ENCODE measurements at regions not wholly inside any gene's neighbourhood (a gene's known extent, or its start where the extent isn't known, plus 50 kb on each side); places are given as distances from the start of the nearest gene placed in this dataset.
"Not testable (repeated sequence)": the region's sequence is repeated elsewhere in the genome, so short reads cannot be mapped to it uniquely, and the experiment has no call there.

DNA sequence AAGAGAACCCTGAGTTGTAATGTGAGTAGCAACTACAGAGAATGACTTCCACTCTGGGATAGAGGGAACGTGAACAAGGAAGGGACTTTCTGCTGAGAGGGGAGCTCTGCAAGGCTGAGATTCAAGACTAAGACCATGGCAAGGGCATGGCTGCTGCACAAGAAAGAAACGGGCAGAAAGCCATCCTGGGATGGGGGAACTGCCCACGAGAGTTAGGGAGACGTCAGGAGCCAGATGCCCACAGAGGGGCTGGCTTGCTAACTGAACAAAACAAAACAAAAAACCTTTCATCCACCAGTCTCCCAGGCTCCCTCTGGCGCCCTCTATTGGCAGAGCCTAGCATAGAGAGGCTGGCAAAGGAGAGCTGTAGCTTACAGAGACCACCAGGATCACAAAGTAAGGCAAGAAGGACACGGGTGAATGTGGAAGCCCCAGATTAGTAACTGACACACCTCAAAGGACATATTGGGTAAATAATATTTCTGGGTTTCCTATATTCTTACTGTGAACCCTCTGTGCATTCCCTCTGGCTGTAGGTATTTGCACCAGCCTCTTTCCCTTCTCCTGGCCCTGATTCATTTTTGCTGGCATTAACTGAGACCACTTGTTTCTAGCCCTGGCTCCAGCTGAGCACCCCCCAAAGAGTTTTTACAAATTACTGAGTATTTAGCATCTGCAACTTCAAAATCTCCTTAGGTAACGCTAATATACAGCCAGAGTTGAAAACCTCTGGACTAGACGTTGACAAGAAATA, 338.3 kb downstream of the EMP1 start:
- Histone ChIP-seq H3K9me3 (ENCODE audit: control insufficient read depth in 4 of 4, insufficient read depth in 3 of 4, low read length in 3 of 4) (peaks cover 0 to 2% (median 0%) of the 10 kb centered on the region in 4 donors), H3K27ac (ENCODE audit: low read depth in 1 of 2, low read length in 1 of 2) (no peak overlapping the region), H3K9ac (ENCODE audit: insufficient read depth in 1 of 2, low read length in 2 of 2) (no peak overlapping the region), H3K4me1 (ENCODE audit: control insufficient read depth in 5 of 5, insufficient read depth in 5 of 5, low read length in 5 of 5) (peaks cover 0 to 3% (median 0%) of the 10 kb centered on the region in 5 donors), H3K27me3 (ENCODE audit: control insufficient read depth in 3 of 3, insufficient read depth in 3 of 3, low read length in 2 of 3) (no peaks in the 10 kb centered on the region), H3K36me3 (ENCODE audit: control insufficient read depth in 4 of 4, insufficient read depth in 4 of 4, low read length in 4 of 4) (no peaks in the 10 kb centered on the region), H3K4me3 (no peak overlapping the region)
- TF ChIP-seq, protein P1, sequence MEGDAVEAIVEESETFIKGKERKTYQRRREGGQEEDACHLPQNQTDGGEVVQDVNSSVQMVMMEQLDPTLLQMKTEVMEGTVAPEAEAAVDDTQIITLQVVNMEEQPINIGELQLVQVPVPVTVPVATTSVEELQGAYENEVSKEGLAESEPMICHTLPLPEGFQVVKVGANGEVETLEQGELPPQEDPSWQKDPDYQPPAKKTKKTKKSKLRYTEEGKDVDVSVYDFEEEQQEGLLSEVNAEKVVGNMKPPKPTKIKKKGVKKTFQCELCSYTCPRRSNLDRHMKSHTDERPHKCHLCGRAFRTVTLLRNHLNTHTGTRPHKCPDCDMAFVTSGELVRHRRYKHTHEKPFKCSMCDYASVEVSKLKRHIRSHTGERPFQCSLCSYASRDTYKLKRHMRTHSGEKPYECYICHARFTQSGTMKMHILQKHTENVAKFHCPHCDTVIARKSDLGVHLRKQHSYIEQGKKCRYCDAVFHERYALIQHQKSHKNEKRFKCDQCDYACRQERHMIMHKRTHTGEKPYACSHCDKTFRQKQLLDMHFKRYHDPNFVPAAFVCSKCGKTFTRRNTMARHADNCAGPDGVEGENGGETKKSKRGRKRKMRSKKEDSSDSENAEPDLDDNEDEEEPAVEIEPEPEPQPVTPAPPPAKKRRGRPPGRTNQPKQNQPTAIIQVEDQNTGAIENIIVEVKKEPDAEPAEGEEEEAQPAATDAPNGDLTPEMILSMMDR (IDR thresholded peaks at IDR 0.05; ENCODE audit: control extremely low read depth, extremely low read depth), result peak; percentile 38
- peak; percentile 82 to 86 (median 84) for DNase-seq
- ATAC-seq (ENCODE audit: insufficient read depth, low FRiP score), result no peak
- WGBS, 2 donors, result 42 to 51% methylated on average over 8 of the region's 8 CpGs

DNA sequence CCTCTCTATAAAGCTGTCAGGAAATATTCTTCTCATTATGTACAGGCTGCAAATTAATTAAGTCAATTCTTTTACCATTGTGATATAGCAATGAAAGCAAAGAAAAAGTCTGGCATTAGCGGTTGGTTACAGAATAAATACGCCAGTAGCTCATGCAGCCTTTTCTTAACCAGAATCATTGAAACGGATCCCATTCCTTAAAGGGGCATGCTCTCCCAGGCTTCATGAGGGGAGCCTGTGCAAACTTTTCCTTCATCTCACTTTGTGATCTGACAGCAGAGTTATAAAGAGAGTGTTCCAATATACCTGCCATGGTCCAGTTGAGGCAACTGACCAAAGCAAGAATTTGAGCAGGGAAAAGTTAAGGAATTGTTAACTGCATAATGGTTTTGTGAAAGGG, 337.7 kb downstream of the EMP1 start:
- Histone ChIP-seq H3K4me1 (ENCODE audit: control insufficient read depth in 5 of 5, insufficient read depth in 5 of 5, low read length in 5 of 5) (peaks cover 0 to 3% (median 0%) of the 10 kb centered on the region in 5 donors), H3K27me3 (ENCODE audit: control insufficient read depth in 3 of 3, insufficient read depth in 3 of 3, low read length in 2 of 3) (no peaks in the 10 kb centered on the region), H3K9ac (ENCODE audit: insufficient read depth in 1 of 2, low read length in 2 of 2) (no peak overlapping the region), H3K4me3 (no peak overlapping the region), H3K27ac (ENCODE audit: low read depth in 1 of 2, low read length in 1 of 2) (no peak overlapping the region), H3K36me3 (ENCODE audit: control insufficient read depth in 4 of 4, insufficient read depth in 4 of 4, low read length in 4 of 4) (no peaks in the 10 kb centered on the region), H3K9me3 (ENCODE audit: control insufficient read depth in 4 of 4, insufficient read depth in 3 of 4, low read length in 3 of 4) (peaks cover 0 to 2% (median 0%) of the 10 kb centered on the region in 4 donors)
- 76 to 90% methylated on average over 3 of the region's 3 CpGs for WGBS, 2 donors
- peak in 1 of 3 donors; percentile 14 for DNase-seq
- no peak for ATAC-seq (ENCODE audit: insufficient read depth, low FRiP score)
- TF ChIP-seq, protein P1 (IDR thresholded peaks at IDR 0.05; ENCODE audit: control extremely low read depth, extremely low read depth), result no peak

DNA sequence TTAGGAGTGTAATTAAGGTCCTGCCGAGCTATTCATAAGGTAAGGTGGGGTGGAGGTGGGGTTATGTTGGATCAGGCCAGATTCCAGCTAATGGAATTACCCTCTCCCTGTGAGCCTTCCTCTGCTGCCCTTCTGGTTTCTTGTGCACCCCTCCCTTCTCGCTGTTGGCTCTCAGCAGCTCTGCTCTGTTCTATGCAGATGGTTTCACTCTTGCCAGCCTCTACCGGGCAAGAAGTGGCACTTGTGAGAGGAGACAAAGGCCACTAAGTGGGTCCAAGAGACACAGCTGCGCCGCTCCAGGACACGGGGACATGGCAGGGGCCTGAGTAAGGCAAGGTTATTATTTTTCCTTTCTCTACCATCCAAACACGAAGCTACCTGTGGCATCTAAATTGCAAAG, 334.4 kb downstream of the EMP1 start:
- TF ChIP-seq, protein P1 (IDR thresholded peaks at IDR 0.05; ENCODE audit: control extremely low read depth, extremely low read depth), result no peak
- Histone ChIP-seq H3K4me1 (ENCODE audit: control insufficient read depth in 5 of 5, insufficient read depth in 5 of 5, low read length in 5 of 5) (peaks cover 0 to 3% (median 0%) of the 10 kb centered on the region in 5 donors), H3K36me3 (ENCODE audit: control insufficient read depth in 4 of 4, insufficient read depth in 4 of 4, low read length in 4 of 4) (no peaks in the 10 kb centered on the region), H3K4me3 (no peak overlapping the region), H3K9ac (ENCODE audit: insufficient read depth in 1 of 2, low read length in 2 of 2) (no peak overlapping the region), H3K27ac (ENCODE audit: low read depth in 1 of 2, low read length in 1 of 2) (no peak overlapping the region), H3K9me3 (ENCODE audit: control insufficient read depth in 4 of 4, insufficient read depth in 3 of 4, low read length in 3 of 4) (no peaks in the 10 kb centered on the region), H3K27me3 (ENCODE audit: control insufficient read depth in 3 of 3, insufficient read depth in 3 of 3, low read length in 2 of 3) (no peaks in the 10 kb centered on the region)
- WGBS, 2 donors, result 71 to 76% methylated on average over 7 of the region's 7 CpGs
- no peak for ATAC-seq (ENCODE audit: insufficient read depth, low FRiP score)
- peak in 1 of 3 donors; percentile 9 for DNase-seq

DNA sequence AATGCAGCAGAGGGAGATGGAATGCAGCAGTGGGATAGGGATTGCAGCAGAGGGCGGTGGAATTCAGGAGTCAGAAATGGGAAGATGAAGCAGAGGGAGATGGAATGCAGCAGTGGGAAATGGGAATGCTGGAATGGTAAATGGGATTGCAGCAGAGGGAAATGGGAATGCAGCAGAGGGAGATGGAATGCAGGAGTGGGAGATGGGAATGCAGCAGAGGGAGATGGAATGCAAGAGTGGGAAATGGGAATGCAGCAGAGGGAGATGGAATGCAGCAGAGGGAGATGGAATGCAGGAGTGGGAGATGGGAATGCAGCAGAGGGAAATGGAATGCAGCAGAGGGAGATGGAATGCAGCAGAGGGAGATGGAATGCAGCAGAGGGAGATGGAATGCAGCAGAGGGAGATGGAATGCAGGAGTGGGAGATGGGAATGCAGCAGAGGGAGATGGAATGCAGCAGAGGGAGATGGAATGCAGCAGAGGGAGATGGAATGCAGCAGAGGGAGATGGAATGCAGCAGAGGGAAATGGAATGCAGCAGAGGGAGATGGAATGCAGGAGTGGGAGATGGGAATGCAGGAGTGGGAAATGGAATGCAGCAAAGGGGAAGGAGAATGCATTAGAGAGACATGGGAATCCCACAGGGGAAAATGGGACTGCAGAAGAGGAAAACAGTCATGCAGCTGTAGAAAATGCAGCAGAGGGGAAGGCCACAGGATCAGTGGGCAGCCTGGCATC, 329.8 kb downstream of the EMP1 start:
- H3K9me3 ChIP-seq (ENCODE audit: control insufficient read depth in 4 of 4, insufficient read depth in 3 of 4, low read length in 3 of 4); H3K9ac ChIP-seq (ENCODE audit: insufficient read depth in 1 of 2, low read length in 2 of 2); DNase-seq; H3K27me3 ChIP-seq (ENCODE audit: control insufficient read depth in 3 of 3, insufficient read depth in 3 of 3, low read length in 2 of 3); H3K27ac ChIP-seq (ENCODE audit: low read depth in 1 of 2, low read length in 1 of 2); H3K4me1 ChIP-seq (ENCODE audit: control insufficient read depth in 5 of 5, insufficient read depth in 5 of 5, low read length in 5 of 5); H3K4me3 ChIP-seq; ATAC-seq (ENCODE audit: insufficient read depth, low FRiP score); H3K36me3 ChIP-seq (ENCODE audit: control insufficient read depth in 4 of 4, insufficient read depth in 4 of 4, low read length in 4 of 4): not testable (repeated sequence)
- WGBS, 2 donors, result 75 to 81% methylated on average over 1 of the region's 1 CpG
